Adrenal gland (tissue), 9 donors: ENCODE measurements at regions not wholly inside any gene's neighbourhood (a gene's known extent, or its start where the extent isn't known, plus 50 kb on each side); places are given as distances from the start of the nearest gene placed in this dataset.

Experiments
- DNase-seq, 7 donors: peaks; one replicate each; pipeline ENCODE4 v3.0.0-alpha.2; 2019 to 2020
- H3K27ac ChIP-seq, 5 donors: fragments of 200-600 bp; sonication (generic) in 4 of 5; 1 replicate in 3 of 5; 2 replicates in 2 of 5; pipeline versions ENCODE4 v1.5.1 to v1.8.0; 2016 to 2020; ENCODE audit warnings: mild to moderate bottlenecking in 1 of 5
- H3K27me3 ChIP-seq: fragments of 200-600 bp; 2 replicates; pipeline ENCODE4 v1.8.0; 2021
- H3K36me3 ChIP-seq, 2 donors: fragments of 200-600 bp; replicated peaks in 1 of 2; 1 replicate in 1 of 2; 2 replicates in 1 of 2; pipeline versions ENCODE4 v1.5.1 to v1.8.0; 2018 to 2022
- H3K4me1 ChIP-seq, 2 donors: fragments of 200-600 bp; replicated peaks in 1 of 2; 1 replicate in 1 of 2; 2 replicates in 1 of 2; pipeline versions ENCODE4 v1.5.1 to v1.8.0; 2018 to 2021
- H3K4me3 ChIP-seq, 4 donors: fragments of 200-600 bp; sonication (generic) in 3 of 4; one replicate each; pipeline ENCODE4 v1.5.1; 2016 to 2018
- H3K9me3 ChIP-seq, 3 donors: fragments of 200-600 bp; sonication (generic) in 1 of 3; replicated peaks in 1 of 3; 1 replicate in 2 of 3; 2 replicates in 1 of 3; pipeline versions ENCODE4 v1.5.1 to v1.8.0; 2016 to 2021
- POLR2A ChIP-seq, 2 donors: fragments of 450-650 bp; IDR thresholded peaks; one replicate each; pipeline ENCODE4 v1.6.1; 2017; ENCODE audit warnings: antibody characterized with exemption in 2 of 2, mild to moderate bottlenecking in 2 of 2, moderate library complexity in 1 of 2
- WGBS, 4 donors: extraction: QIAGEN DNeasy Blood & Tissue Kit in 2 of 4; methylation state at CpG; one replicate each; pipeline versions ENCODE4 v1.1.5 to v1.1.7; 2013 to 2017; 5-methylcytosine and 5-hydroxymethylcytosine counted together
- intact Hi-C, 2 donors: fragments of 100-400 bp; cut with DNase I; formaldehyde crosslinking; loops; one replicate each; pipeline versions ENCODE4 v1.14.1 to v1.15.0; 2022 to 2023
- TF ChIP-seq, protein P1 (sequence below), 6 experiments: fragments of 450-650 bp in 4 of 6; fragments of 200-600 bp in 2 of 6; sonication (generic) in 1 of 6; IDR thresholded peaks; 1 replicate in 5 of 6; 2 replicates in 1 of 6; pipeline versions ENCODE4 v1.5.1 to v1.8.0; 2016 to 2021; ENCODE audit warnings: antibody characterized with exemption in 6 of 6, mild to moderate bottlenecking in 2 of 6, moderate library complexity in 1 of 6
- donor health status: healthy with polysubstance abuse.
- donor health status: Bipolar disorder and iron deficiency.
- donor health status: DM: yes; HTN: yes; CAD: no.
- donor health status: DM: no; HTN: no; CAD: no.
- donor health status: DM: no; HTN: no; CAD: no.

DNA sequence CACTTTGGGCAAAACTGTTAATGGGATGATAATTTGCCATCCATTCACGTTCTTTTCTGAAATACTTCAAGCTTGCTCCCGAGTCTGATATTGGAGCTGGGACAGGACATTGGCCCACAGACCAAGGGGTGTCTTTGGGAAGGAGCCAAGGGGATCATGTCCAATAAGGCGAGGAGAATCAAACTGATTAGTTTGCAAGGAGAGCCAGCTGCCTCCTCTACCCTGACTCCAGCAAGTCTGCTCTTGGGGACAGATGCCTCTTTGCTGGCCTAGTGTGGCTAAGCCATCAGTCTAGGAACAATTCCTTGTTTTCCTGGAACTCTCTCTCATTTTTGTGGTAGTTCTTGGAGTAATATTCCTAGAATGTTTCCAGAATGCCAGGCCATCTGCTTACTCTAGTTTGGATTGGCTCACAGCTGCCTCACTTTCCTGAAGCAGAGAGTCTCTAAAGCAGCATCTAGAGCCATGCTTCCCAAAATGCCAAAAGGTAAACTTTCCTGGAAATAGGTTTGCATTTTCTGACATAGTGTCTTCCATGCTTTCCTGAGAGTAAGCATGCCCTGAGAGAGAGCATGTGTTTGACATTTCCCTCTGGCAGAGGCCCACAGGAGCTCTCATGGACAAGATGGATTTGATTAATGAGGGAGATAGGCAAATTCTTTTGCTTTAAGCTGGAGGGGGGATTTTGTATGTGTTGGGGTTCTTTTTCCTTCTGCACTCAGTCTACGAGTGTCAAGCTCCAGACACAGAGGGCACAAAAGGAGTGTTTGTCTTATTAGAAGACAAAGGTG lies 145.6 kb downstream of the GDAP2 start:
- Histone ChIP-seq H3K27ac (no peak overlapping the region), H3K9me3 (no peaks in the 10 kb centered on the region), H3K27me3 (no peaks in the 10 kb centered on the region), H3K4me3 (no peak overlapping the region), H3K4me1 (no peaks in the 10 kb centered on the region), H3K36me3 (no peaks in the 10 kb centered on the region)
- intact Hi-C loops: no loop called here
- TF ChIP-seq, protein P1, sequence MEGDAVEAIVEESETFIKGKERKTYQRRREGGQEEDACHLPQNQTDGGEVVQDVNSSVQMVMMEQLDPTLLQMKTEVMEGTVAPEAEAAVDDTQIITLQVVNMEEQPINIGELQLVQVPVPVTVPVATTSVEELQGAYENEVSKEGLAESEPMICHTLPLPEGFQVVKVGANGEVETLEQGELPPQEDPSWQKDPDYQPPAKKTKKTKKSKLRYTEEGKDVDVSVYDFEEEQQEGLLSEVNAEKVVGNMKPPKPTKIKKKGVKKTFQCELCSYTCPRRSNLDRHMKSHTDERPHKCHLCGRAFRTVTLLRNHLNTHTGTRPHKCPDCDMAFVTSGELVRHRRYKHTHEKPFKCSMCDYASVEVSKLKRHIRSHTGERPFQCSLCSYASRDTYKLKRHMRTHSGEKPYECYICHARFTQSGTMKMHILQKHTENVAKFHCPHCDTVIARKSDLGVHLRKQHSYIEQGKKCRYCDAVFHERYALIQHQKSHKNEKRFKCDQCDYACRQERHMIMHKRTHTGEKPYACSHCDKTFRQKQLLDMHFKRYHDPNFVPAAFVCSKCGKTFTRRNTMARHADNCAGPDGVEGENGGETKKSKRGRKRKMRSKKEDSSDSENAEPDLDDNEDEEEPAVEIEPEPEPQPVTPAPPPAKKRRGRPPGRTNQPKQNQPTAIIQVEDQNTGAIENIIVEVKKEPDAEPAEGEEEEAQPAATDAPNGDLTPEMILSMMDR (IDR thresholded peaks at IDR 0.05): no peak
- no peak for TF ChIP-seq POLR2A (IDR thresholded peaks at IDR 0.05)
- DNase-seq: no peak
- 68 to 89% (median 80%) methylated on average over 4 of the region's 4 CpGs for WGBS, 4 donors

- Histone ChIP-seq H3K9me3 (no peaks in the 10 kb centered on the region), H3K36me3 (no peaks in the 10 kb centered on the region), H3K27me3 (no peaks in the 10 kb centered on the region), H3K4me1 (no peaks in the 10 kb centered on the region), H3K27ac (no peak overlapping the region), H3K4me3 (no peak overlapping the region)
- intact Hi-C loops: no loop called here
- no peak for DNase-seq
- 44 to 53% (median 49%) methylated on average over 5 of the region's 5 CpGs for WGBS, 4 donors
- TF ChIP-seq, protein P1 (IDR thresholded peaks at IDR 0.05): no peak
- no peak for TF ChIP-seq POLR2A (IDR thresholded peaks at IDR 0.05)
Observed at GRCh38 chr1:117788014-117788413, 141.4 kb downstream of the GDAP2 start.

DNA sequence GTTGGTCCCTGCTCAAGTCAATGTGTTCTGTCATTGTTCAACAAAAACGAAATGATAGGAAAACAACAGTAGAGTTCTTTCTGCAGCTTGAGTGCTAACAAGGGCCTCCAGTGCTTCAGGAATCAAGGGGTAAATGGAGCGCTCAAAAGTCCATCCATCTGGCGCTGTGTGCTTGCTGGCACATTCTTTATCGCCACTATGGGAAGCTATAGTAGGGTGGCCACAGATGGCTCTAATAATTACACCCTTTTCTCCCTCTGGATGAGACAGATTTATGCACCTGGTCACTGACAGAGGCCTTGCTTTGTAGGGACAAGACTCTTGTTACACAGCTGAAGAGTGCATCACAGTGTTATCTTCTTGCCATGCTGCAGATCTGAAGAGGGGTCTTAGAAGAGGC lies 136.0 kb downstream of the GDAP2 start:
- no peak for TF ChIP-seq POLR2A (IDR thresholded peaks at IDR 0.05)
- TF ChIP-seq, protein P1 (IDR thresholded peaks at IDR 0.05): no peak
- no peak for DNase-seq
- no peak overlapping the region for H3K27ac ChIP-seq
- intact Hi-C loops: no loop called here
- H3K36me3 ChIP-seq: no peaks in the 10 kb centered on the region
- WGBS, 4 donors: 84 to 89% (median 86%) methylated on average over 4 of the region's 4 CpGs
- no peaks in the 10 kb centered on the region for H3K4me1 ChIP-seq
- no peak overlapping the region for H3K4me3 ChIP-seq
- H3K27me3 ChIP-seq: no peaks in the 10 kb centered on the region
- H3K9me3 ChIP-seq: no peaks in the 10 kb centered on the region

- Histone ChIP-seq H3K27me3 (no peaks in the 10 kb centered on the region), H3K27ac (no peak overlapping the region), H3K4me3 (no peak overlapping the region), H3K36me3 (no peaks in the 10 kb centered on the region), H3K9me3 (no peaks in the 10 kb centered on the region), H3K4me1 (no peaks in the 10 kb centered on the region)
- no peak for DNase-seq
- 47 to 79% (median 67%) methylated on average over 1 of the region's 1 CpG for WGBS, 4 donors
- no peak for TF ChIP-seq POLR2A (IDR thresholded peaks at IDR 0.05)
- TF ChIP-seq, protein P1 (IDR thresholded peaks at IDR 0.05): no peak
- intact Hi-C loops: no loop called here
Observed at GRCh38 chr1:117794073-117794472, 135.3 kb downstream of the GDAP2 start.
